ENCODE measurements at regions not wholly inside any gene's neighbourhood (a gene's known extent, or its start where the extent isn't known, plus 50 kb on each side); places are given as distances from the start of the nearest gene placed in this dataset.

- FAIRE-seq (no peak), DNase-seq (ENCODE audit: extremely low spot score, insufficient read length, low read depth) (no peak)
Measured at GRCh38 chrX:124274438-124275181, 57.9 kb upstream of the TEX13D start.

GRCh38 chrX:124275182-124275894 is 57.1 kb upstream of the TEX13D start:
- FAIRE-seq (peak; percentile 46), DNase-seq (ENCODE audit: extremely low spot score, insufficient read length, low read depth) (no peak)

GRCh38 chrX:124280294-124280902 is 52.1 kb upstream of the TEX13D start:
- DNase-seq (ENCODE audit: extremely low spot score, insufficient read length, low read depth), result no peak
- FAIRE-seq, result peak; percentile 39

GRCh38 chrX:124282580-124282979 is 49.9 kb upstream of the TEX13D start:
- DNase-seq (ENCODE audit: extremely low spot score, insufficient read length, low read depth), result no peak
- no peak for FAIRE-seq
